ENCODE measurements at regions not wholly inside any gene's neighbourhood (a gene's known extent, or its start where the extent isn't known, plus 50 kb on each side); places are given as distances from the start of the nearest gene placed in this dataset.

GRCh38 chr4:43732829-43733426, 715.7 kb downstream of the KCTD8 start:
- no peak overlapping the region for H3K27ac ChIP-seq (ENCODE audit: low read length)
- no peaks in the 10 kb centered on the region for H4K20me1 ChIP-seq (ENCODE audit: insufficient read depth, low read length)
- H3K4me2 ChIP-seq (ENCODE audit: low read depth, low read length): no peak overlapping the region
- H3K79me2 ChIP-seq (ENCODE audit: low read length): no peaks in the 10 kb centered on the region
- H3K27me3 ChIP-seq (replicated peaks; ENCODE audit: insufficient read depth, low read length): no peaks in the 10 kb centered on the region
- H3K4me3 ChIP-seq (ENCODE audit: low read length): no peak overlapping the region
- no peak for TF ChIP-seq CTCF (IDR thresholded peaks at IDR 0.05; ENCODE audit: low read length)
- TF ChIP-seq EZH2 (optimal IDR thresholded peaks at IDR 0.05; ENCODE audit: low read depth, low read length): no peak
- TF ChIP-seq EZH2phosphoT487 (IDR thresholded peaks at IDR 0.05; ENCODE audit: low read length): no peak
- no peaks in the 10 kb centered on the region for H3K9me2 ChIP-seq (replicated peaks; ENCODE audit: insufficient read depth, low read length)
- no peak overlapping the region for H3K9ac ChIP-seq (ENCODE audit: low read length)
- H3K36me3 ChIP-seq (replicated peaks; ENCODE audit: insufficient read depth, low read length): no peaks in the 10 kb centered on the region
- DNase-seq: no peak
- H3K4me1 ChIP-seq (ENCODE audit: low read length): no peaks in the 10 kb centered on the region
- no peaks in the 10 kb centered on the region for H3K9me3 ChIP-seq (replicated peaks; ENCODE audit: insufficient read depth, low read length)
- no peaks in the 10 kb centered on the region for H3F3A ChIP-seq (ENCODE audit: insufficient read depth, low read length)
- no peak overlapping the region for H2AFZ ChIP-seq (ENCODE audit: low read length)

- Histone ChIP-seq H4K20me1 (ENCODE audit: insufficient read depth, low read length) (no peaks in the 10 kb centered on the region), H3K79me2 (ENCODE audit: low read length) (no peaks in the 10 kb centered on the region), H3K9me2 (replicated peaks; ENCODE audit: insufficient read depth, low read length) (no peaks in the 10 kb centered on the region), H3K9ac (ENCODE audit: low read length) (no peak overlapping the region), H3K27me3 (replicated peaks; ENCODE audit: insufficient read depth, low read length) (no peaks in the 10 kb centered on the region), H3F3A (ENCODE audit: insufficient read depth, low read length) (no peaks in the 10 kb centered on the region), H3K27ac (ENCODE audit: low read length) (no peak overlapping the region), H3K4me3 (ENCODE audit: low read length) (no peak overlapping the region), H3K9me3 (replicated peaks; ENCODE audit: insufficient read depth, low read length) (no peaks in the 10 kb centered on the region), H2AFZ (ENCODE audit: low read length) (no peak overlapping the region), H3K4me1 (ENCODE audit: low read length) (no peaks in the 10 kb centered on the region), H3K4me2 (ENCODE audit: low read depth, low read length) (no peak overlapping the region), H3K36me3 (replicated peaks; ENCODE audit: insufficient read depth, low read length) (no peaks in the 10 kb centered on the region)
- TF ChIP-seq EZH2 (optimal IDR thresholded peaks at IDR 0.05; ENCODE audit: low read depth, low read length): no peak
- no peak for TF ChIP-seq CTCF (IDR thresholded peaks at IDR 0.05; ENCODE audit: low read length)
- TF ChIP-seq EZH2phosphoT487 (IDR thresholded peaks at IDR 0.05; ENCODE audit: low read length): no peak
- DNase-seq: no peak
Measured at GRCh38 chr4:43742083-43742482, 706.5 kb downstream of the KCTD8 start.

- no peak overlapping the region for H3K4me3 ChIP-seq (ENCODE audit: low read length)
- H3K36me3 ChIP-seq (replicated peaks; ENCODE audit: insufficient read depth, low read length): no peaks in the 10 kb centered on the region
- no peaks in the 10 kb centered on the region for H3K4me1 ChIP-seq (ENCODE audit: low read length)
- no peak overlapping the region for H3K27ac ChIP-seq (ENCODE audit: low read length)
- H2AFZ ChIP-seq (ENCODE audit: low read length): no peak overlapping the region
- no peak overlapping the region for H3K4me2 ChIP-seq (ENCODE audit: low read depth, low read length)
- no peak overlapping the region for H3K9ac ChIP-seq (ENCODE audit: low read length)
- H3K9me3 ChIP-seq (replicated peaks; ENCODE audit: insufficient read depth, low read length): no peaks in the 10 kb centered on the region
- no peaks in the 10 kb centered on the region for H3K79me2 ChIP-seq (ENCODE audit: low read length)
- H3K9me2 ChIP-seq (replicated peaks; ENCODE audit: insufficient read depth, low read length): no peaks in the 10 kb centered on the region
- H3F3A ChIP-seq (ENCODE audit: insufficient read depth, low read length): no peaks in the 10 kb centered on the region
- no peaks in the 10 kb centered on the region for H3K27me3 ChIP-seq (replicated peaks; ENCODE audit: insufficient read depth, low read length)
- DNase-seq: no peak
- TF ChIP-seq EZH2phosphoT487 (IDR thresholded peaks at IDR 0.05; ENCODE audit: low read length) (no peak), CTCF (IDR thresholded peaks at IDR 0.05; ENCODE audit: low read length) (no peak)
- no peaks in the 10 kb centered on the region for H4K20me1 ChIP-seq (ENCODE audit: insufficient read depth, low read length)
Measured at GRCh38 chr4:43754566-43754965, 694.0 kb downstream of the KCTD8 start.

Measured in MM.1S (cell line).